ENCODE measurements at regions not wholly inside any gene's neighbourhood (a gene's known extent, or its start where the extent isn't known, plus 50 kb on each side); places are given as distances from the start of the nearest gene placed in this dataset.

DNA sequence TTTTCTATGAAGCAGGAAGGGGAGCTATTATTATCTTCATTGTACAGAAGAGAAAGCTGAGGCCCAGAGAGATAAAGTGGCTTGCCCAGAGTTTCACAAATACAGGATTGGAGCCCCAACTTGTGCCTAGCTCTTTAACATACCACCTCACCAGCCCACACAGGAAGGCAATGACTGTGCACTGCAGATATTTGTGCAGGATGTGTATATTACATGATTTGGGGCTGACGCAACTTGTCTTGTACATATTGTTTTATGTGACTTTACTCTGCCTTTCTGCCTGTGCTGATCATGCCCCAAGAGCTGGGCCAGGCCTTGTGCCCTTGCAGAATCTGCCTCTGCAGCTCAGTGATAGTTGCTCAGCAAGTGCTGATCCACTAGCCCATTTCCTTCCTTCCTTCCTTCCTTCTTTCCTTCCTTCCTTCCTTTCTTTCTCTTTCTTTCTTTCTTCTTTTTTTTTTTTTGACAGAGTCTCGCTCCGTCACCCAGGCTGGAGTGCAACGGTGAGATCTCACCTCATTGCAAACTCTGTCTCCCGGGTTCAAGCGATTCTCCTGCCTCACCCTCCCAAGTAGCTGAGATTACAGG, 106.6 kb upstream of the TBCA start:
- intact Hi-C loops (cut with micrococcal nuclease; ENCODE audit: unreplicated experiment), result no loop called here
- POLR2A ChIA-PET, result no interaction called here

GRCh38 chr5:77881528-77881927, 105.4 kb upstream of the TBCA start:
- Histone ChIP-seq H3K36me3 (ENCODE audit: insufficient read depth, low read length) (no peaks in the 10 kb centered on the region), H2AFZ (ENCODE audit: low read length) (no peak overlapping the region), H3K4me1 (ENCODE audit: insufficient read depth, low read length, poor library complexity, severe bottlenecking) (no peaks in the 10 kb centered on the region), H3K9me2 (ENCODE audit: insufficient read depth, low read length) (no peaks in the 10 kb centered on the region), H3K4me2 (ENCODE audit: low read length) (no peak overlapping the region), H3K79me2 (ENCODE audit: insufficient read depth, low read depth, low read length) (no peaks in the 10 kb centered on the region), H3K9me3 (ENCODE audit: low read length) (no peaks in the 10 kb centered on the region), H3K27ac (ENCODE audit: low read depth, low read length, poor library complexity, severe bottlenecking) (no peak overlapping the region), H3K4me3 (ENCODE audit: low read depth, low read length, poor library complexity, severe bottlenecking) (no peak overlapping the region), H4K20me1 (ENCODE audit: insufficient read depth, low read length) (no peaks in the 10 kb centered on the region)
- POLR2A ChIA-PET, result interaction anchor here (0.5 to 0.8 kb wide), 4 partner anchors 31 to 1247 kb away, joined by 3 to 4 read pairs (median 3); no protein-coding TSS in a partner anchor
- CTCF ChIA-PET (ENCODE audit: unreplicated experiment), result no interaction called here
- intact Hi-C loops (cut with micrococcal nuclease; ENCODE audit: unreplicated experiment), result no loop called here
- no peak for DNase-seq (ENCODE audit: low spot score)
- BruUV-seq (replicated peaks), result no TSS peak
- TF ChIP-seq CTCF (conservative IDR thresholded peaks at IDR 0.05; ENCODE audit: low read length) (no peak), EZH2phosphoT487 (IDR thresholded peaks at IDR 0.05; ENCODE audit: borderline replicate concordance, low read depth, low read length) (no peak)

More for the DNA sequence above, 106.6 kb upstream of the TBCA start:
- Histone ChIP-seq H3K27ac (ENCODE audit: low read depth, low read length, poor library complexity, severe bottlenecking) (no peak overlapping the region), H3K4me1 (ENCODE audit: insufficient read depth, low read length, poor library complexity, severe bottlenecking) (no peaks in the 10 kb centered on the region), H3K4me3 (ENCODE audit: low read depth, low read length, poor library complexity, severe bottlenecking) (no peak overlapping the region), H3K9me3 (ENCODE audit: low read length) (no peaks in the 10 kb centered on the region), H3K9me2 (ENCODE audit: insufficient read depth, low read length) (no peaks in the 10 kb centered on the region), H3K79me2 (ENCODE audit: insufficient read depth, low read depth, low read length) (no peaks in the 10 kb centered on the region), H3K4me2 (ENCODE audit: low read length) (no peak overlapping the region), H3K36me3 (ENCODE audit: insufficient read depth, low read length) (no peaks in the 10 kb centered on the region), H4K20me1 (ENCODE audit: insufficient read depth, low read length) (no peaks in the 10 kb centered on the region), H2AFZ (ENCODE audit: low read length) (no peak overlapping the region)
- CTCF ChIA-PET (ENCODE audit: unreplicated experiment), result no interaction called here
- no peak for TF ChIP-seq CTCF (conservative IDR thresholded peaks at IDR 0.05; ENCODE audit: low read length)
- TF ChIP-seq EZH2phosphoT487 (IDR thresholded peaks at IDR 0.05; ENCODE audit: borderline replicate concordance, low read depth, low read length), result no peak
- no peak for DNase-seq (ENCODE audit: low spot score)
- BruUV-seq (replicated peaks), result no TSS peak

DNA sequence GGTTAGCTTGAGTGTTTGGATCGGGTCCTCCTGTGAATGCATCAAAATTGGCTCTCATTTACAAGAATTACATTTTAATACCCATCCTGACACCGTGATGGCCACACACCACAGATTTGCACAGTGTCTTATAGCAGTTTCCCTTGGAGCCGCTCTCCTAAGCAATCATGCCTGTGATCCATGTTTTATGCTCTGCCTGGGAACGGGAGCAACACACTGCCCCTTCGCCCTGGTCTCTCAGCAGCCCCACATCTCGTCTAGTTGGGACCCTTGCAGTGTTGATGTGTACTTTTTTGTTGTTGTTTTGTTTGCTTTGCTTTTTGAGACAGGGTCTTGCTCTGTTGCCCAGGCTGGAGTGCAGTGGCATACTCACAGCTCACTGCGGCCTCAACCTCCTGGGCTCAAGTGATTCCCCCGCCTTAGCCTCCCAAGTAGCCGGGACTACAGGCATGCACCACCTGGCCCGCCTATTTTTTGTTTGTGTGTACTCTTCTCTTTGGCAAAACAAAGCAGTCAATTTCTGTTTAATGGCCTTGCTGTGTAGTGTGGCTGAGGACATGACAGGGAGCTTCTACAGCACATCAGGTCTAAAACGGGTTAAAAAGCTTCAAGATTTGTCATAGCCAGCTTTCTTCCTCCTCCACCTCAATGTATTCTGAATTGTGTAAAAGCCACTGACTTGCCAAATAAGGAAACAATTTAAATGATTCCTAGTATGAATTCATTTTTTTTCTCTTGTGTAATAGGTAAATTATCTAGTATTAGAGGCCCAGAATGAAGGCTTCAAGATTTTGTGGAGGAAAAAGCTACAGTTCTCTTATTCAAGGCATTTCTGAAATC, 101.6 kb upstream of the TBCA start:
- Histone ChIP-seq H3K4me2 (ENCODE audit: low read length) (no peak overlapping the region), H2AFZ (ENCODE audit: low read length) (no peak overlapping the region)
- TF ChIP-seq CTCF (conservative IDR thresholded peaks at IDR 0.05; ENCODE audit: low read length) (no peak), EZH2phosphoT487 (IDR thresholded peaks at IDR 0.05; ENCODE audit: borderline replicate concordance, low read depth, low read length) (no peak)

More for the DNA sequence above, 101.6 kb upstream of the TBCA start:
- no peaks in the 10 kb centered on the region for H3K9me3 ChIP-seq (ENCODE audit: low read length)
- no peaks in the 10 kb centered on the region for H3K9me2 ChIP-seq (ENCODE audit: insufficient read depth, low read length)
- H3K27ac ChIP-seq (ENCODE audit: low read depth, low read length, poor library complexity, severe bottlenecking), result no peak overlapping the region
- no peaks in the 10 kb centered on the region for H3K36me3 ChIP-seq (ENCODE audit: insufficient read depth, low read length)
- no peaks in the 10 kb centered on the region for H3K4me1 ChIP-seq (ENCODE audit: insufficient read depth, low read length, poor library complexity, severe bottlenecking)
- intact Hi-C loops (cut with micrococcal nuclease; ENCODE audit: unreplicated experiment), result no loop called here
- DNase-seq (ENCODE audit: low spot score), result no peak
- no TSS peak for BruUV-seq (replicated peaks)
- H3K79me2 ChIP-seq (ENCODE audit: insufficient read depth, low read depth, low read length), result no peaks in the 10 kb centered on the region
- ChIA-PET POLR2A (interaction anchor here (0.6 to 0.8 kb wide), 2 partner anchors 9 to 77 kb away, joined by 3 to 4 read pairs; no protein-coding TSS in a partner anchor), CTCF (ENCODE audit: unreplicated experiment) (no interaction called here)
- no peak overlapping the region for H3K4me3 ChIP-seq (ENCODE audit: low read depth, low read length, poor library complexity, severe bottlenecking)
- no peaks in the 10 kb centered on the region for H4K20me1 ChIP-seq (ENCODE audit: insufficient read depth, low read length)

Data from OCI-LY7 (cell line).